ENCODE measurements at regions not wholly inside any gene's neighbourhood (a gene's known extent, or its start where the extent isn't known, plus 50 kb on each side); places are given as distances from the start of the nearest gene placed in this dataset.
"Not testable (repeated sequence)": the region's sequence is repeated elsewhere in the genome, so short reads cannot be mapped to it uniquely, and the experiment has no call there.

- TF ChIP-seq CTCF (conservative IDR thresholded peaks at IDR 0.05; ENCODE audit: low read depth, low read length), result no peak
- DNase-seq (ENCODE audit: low read depth), result no peak
- no peak overlapping the region for H3K4me3 ChIP-seq (ENCODE audit: low read length)
Observed at GRCh38 chr2:220588148-220588547, 960.7 kb downstream of the SLC4A3 start.

DNA sequence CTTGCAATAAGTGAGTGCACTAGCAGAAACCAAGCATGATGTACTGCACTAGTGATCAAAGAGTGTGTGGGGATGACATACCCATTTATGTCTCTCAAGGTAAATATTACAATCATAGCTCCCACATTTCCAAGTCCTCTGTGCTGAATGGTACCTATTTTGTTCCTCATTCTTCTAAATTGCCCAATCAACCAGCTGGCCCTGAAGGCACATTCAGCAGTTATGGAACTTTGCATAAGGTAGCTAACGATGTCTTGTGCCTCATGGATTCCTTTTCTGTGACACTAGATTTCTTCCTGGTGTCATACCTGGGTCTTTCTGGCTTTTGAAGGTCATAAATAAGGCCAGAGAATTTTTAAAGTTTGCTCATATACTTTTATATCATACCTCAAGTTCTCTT, 963.0 kb downstream of the SLC4A3 start:
- TF ChIP-seq CTCF (conservative IDR thresholded peaks at IDR 0.05; ENCODE audit: low read depth, low read length), result no peak
- H3K4me3 ChIP-seq (ENCODE audit: low read length), result no peak overlapping the region
- DNase-seq (ENCODE audit: low read depth), result no peak

DNA sequence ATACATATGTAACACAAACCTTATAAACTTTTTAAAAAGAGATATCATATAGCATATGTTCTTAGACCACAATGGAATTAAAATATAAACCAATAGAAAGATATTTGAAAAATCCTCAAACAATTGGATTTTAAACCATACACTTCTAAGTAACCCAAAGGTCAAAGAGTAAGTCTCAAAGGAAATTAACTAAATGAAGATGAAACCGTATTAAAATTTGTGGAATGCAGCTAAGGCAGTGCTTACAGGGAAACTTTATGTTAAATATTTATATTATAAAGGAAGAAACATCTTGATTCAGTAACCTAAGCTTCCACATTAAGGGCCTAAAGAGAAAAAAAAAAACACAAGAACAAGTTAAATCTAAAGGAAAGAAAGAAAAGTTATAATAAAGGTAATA, 966.1 kb downstream of the SLC4A3 start:
- DNase-seq (ENCODE audit: low read depth), result no peak
- TF ChIP-seq CTCF (conservative IDR thresholded peaks at IDR 0.05; ENCODE audit: low read depth, low read length), result no peak
- H3K4me3 ChIP-seq (ENCODE audit: low read length), result no peak overlapping the region

DNA sequence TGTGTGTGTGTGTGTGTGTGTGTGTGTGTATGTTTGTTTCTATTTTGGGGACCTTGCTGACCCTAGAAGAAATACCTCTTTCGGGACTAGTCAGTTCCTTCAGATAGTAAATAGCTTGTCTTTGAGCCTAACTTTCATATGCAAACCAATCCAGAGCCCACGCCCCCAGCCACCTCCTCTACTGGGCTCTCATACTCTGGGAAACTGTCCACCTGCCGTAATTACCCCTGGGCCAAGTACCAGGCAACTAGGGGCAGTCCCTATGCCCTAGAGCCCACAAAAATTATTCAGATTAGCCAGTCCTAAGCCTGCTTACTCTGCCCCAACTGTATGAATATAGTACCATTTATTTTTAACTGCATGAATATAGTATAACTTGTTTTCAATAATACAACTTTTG, 970.4 kb downstream of the EPHA4 start:
- no peak overlapping the region for H3K4me3 ChIP-seq (ENCODE audit: low read length)
- no peak for DNase-seq (ENCODE audit: low read depth)
- no peak for TF ChIP-seq CTCF (conservative IDR thresholded peaks at IDR 0.05; ENCODE audit: low read depth, low read length)

- not testable (repeated sequence) for DNase-seq (ENCODE audit: low read depth); H3K4me3 ChIP-seq (ENCODE audit: low read length)
Observed at GRCh38 chr2:220613004-220613403, 959.1 kb downstream of the EPHA4 start.

DNA sequence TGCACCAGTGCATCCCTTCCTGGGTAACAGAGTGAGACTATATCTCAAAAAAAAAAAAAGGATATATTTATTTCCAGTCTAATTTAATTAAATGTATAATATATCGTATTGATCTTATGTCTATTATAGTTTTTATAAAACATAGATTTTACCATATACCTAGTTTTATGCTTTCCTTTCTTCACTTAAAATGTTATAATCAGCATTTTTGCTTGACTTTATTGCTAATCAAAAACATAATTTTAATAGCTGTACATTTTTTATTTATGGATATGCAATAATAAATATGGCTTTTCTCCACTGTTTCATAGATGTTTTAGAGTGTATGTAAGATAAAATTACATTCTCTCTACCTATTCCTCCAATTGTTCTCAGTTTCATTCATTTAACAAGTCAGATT, 958.0 kb downstream of the EPHA4 start:
- no peak for TF ChIP-seq CTCF (conservative IDR thresholded peaks at IDR 0.05; ENCODE audit: low read depth, low read length)
- no peak overlapping the region for H3K4me3 ChIP-seq (ENCODE audit: low read length)
- DNase-seq (ENCODE audit: low read depth), result no peak

GRCh38 chr2:220619525-220620220, 952.4 kb downstream of the EPHA4 start:
- DNase-seq (ENCODE audit: low read depth), result no peak
- no peak overlapping the region for H3K4me3 ChIP-seq (ENCODE audit: low read length)
- TF ChIP-seq CTCF (conservative IDR thresholded peaks at IDR 0.05; ENCODE audit: low read depth, low read length), result no peak
